Fibroblast of the aortic adventitia (primary cell): ENCODE measurements at regions not wholly inside any gene's neighbourhood (a gene's known extent, or its start where the extent isn't known, plus 50 kb on each side); places are given as distances from the start of the nearest gene placed in this dataset.
"Not testable (repeated sequence)": the region's sequence is repeated elsewhere in the genome, so short reads cannot be mapped to it uniquely, and the experiment has no call there.

Experiments used
- DNase-seq: peaks from one replicate; pipeline ENCODE4 v3.0.0-alpha.2; 2010; ENCODE audit warnings: low read depth
- H3K4me3 ChIP-seq: 2 replicates; pipeline ENCODE4 v1.5.1; 2011; ENCODE audit warnings: low read depth, mild to moderate bottlenecking, control low read depth, low read length, moderate library complexity
- TF ChIP-seq, protein P1 (sequence below): IDR thresholded peaks from 2 replicates; pipeline ENCODE4 v1.5.1; 2011; ENCODE audit warnings: mild to moderate bottlenecking, low read length, control low read depth, inconsistent platforms; ENCODE audit not compliant: insufficient read depth

DNA sequence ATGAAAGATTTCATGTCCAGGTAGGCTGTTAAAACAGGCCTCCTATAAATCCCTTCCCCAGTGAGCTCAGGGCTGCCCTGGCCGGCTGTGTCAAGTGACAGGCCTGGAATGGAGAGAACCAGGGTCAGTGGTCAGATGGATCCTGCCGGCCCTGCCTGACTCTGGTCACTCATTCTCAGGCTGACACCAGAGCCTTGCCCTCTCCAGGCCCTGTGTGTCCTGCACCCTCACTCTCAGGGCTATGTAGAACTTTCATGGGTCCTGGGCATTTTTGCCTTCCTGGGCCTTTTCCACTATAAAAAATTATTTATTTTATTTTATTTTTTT lies 82.0 kb upstream of the RGPD5 start:
- TF ChIP-seq, protein P1, sequence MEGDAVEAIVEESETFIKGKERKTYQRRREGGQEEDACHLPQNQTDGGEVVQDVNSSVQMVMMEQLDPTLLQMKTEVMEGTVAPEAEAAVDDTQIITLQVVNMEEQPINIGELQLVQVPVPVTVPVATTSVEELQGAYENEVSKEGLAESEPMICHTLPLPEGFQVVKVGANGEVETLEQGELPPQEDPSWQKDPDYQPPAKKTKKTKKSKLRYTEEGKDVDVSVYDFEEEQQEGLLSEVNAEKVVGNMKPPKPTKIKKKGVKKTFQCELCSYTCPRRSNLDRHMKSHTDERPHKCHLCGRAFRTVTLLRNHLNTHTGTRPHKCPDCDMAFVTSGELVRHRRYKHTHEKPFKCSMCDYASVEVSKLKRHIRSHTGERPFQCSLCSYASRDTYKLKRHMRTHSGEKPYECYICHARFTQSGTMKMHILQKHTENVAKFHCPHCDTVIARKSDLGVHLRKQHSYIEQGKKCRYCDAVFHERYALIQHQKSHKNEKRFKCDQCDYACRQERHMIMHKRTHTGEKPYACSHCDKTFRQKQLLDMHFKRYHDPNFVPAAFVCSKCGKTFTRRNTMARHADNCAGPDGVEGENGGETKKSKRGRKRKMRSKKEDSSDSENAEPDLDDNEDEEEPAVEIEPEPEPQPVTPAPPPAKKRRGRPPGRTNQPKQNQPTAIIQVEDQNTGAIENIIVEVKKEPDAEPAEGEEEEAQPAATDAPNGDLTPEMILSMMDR, result no peak
- DNase-seq, result no peak
- no peak overlapping the region for H3K4me3 ChIP-seq

DNA sequence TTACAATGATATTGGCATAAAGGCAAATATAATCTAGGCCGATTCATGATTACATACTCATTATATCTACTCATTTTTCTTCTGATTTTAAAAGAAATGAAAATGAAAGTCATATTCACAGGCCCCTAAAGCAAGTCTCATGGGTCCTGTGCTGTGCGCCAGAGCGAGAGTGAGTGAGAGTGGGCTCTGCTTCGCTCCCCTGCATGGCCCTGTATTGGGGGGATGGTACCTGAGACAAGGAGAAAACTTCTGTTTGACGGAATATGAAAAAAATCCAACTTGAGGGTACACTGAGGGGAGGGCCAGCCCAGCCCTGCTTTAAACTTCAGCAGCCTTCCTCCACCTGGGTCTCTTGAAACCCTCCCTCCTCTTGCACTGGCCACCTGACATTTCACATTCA lies 81.4 kb upstream of the RGPD5 start:
- H3K4me3 ChIP-seq, result no peak overlapping the region
- DNase-seq, result no peak
- TF ChIP-seq, protein P1, result no peak

DNA sequence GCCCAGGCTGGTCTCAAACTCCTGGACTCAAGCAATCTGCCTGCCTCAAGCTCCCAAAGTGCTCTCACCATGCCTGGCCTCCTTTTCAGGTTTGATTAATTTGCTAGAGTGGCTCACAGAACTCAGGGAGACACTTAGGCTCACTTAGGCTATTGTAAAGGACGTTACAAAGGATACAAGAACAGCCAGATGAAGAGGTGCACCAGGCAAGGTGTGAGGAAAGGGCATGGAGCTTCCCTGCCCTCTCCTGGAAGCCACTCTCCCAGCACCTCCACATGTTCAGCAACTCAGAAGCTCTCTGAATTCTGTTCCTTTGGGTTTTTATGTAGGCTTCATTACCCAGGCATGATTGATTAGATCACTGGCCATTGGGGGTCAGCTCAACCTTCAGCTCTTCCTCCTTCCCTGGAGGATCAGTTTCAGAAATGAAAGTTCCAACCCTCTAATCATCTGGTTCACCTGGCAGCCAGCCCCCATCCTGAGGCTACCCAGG lies 78.7 kb upstream of the RGPD5 start:
- TF ChIP-seq, protein P1, result peak; percentile 57
- no peak overlapping the region for H3K4me3 ChIP-seq
- DNase-seq, result peak; percentile 28

DNA sequence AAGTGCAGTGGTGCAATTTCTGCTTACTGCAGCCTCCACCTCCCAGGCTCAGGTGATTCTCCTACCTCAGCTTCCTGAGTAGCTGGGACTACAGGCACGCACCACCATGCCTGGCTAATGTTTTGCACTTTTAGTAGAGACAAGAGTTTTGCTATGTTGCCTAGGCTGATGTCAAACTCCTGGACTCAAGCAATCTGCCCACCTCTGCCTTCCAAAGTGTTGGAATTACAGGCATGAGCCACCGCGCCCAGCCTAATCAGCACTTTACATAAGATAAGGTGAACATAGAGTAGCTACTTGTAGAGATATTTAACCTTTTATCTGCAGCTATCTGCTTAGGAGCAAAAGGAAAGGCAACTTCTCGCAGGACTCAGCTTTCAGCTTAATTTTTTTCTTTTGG lies 77.5 kb upstream of the RGPD5 start:
- not testable (repeated sequence) for DNase-seq, H3K4me3 ChIP-seq

DNA sequence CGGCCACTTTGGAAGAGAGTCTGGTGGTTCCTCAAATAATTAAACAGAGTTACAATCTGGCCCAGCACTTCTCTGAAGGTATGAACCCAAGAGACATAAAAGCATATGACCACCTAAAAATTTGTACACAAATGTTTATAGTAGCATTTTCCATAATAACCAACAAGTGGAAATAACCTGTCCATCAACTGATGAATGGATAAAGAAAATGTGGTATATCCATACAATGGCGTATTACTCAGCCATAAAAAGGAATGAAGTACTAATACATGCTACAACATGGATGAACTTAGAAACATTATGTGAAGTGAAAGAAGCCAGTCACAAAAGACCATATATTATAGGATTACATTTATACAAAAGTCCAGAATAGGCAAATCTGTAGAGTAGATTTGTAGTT lies 76.0 kb upstream of the RGPD5 start:
- no peak for DNase-seq
- H3K4me3 ChIP-seq, result no peak overlapping the region
- TF ChIP-seq, protein P1, result no peak

DNA sequence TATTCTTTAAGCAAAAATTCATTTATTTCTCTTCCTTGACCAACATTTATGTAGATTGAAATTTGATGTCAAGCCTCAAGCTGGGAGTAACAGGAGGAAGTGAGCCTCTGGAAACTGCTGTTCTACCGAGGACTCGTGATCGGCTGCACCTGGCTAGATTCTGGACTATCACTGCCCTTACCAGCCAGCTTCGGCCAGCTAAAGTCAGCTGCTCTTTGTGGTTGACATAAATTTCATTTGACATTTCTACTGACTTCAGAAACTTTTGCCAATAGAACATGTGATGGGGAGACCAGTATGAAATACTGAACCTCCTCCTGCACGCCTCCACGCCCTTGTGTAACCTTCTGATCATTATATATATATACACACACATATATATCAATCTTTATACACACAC lies 74.2 kb upstream of the RGPD5 start:
- DNase-seq, result no peak
- H3K4me3 ChIP-seq, result no peak overlapping the region
- TF ChIP-seq, protein P1, result no peak

DNA sequence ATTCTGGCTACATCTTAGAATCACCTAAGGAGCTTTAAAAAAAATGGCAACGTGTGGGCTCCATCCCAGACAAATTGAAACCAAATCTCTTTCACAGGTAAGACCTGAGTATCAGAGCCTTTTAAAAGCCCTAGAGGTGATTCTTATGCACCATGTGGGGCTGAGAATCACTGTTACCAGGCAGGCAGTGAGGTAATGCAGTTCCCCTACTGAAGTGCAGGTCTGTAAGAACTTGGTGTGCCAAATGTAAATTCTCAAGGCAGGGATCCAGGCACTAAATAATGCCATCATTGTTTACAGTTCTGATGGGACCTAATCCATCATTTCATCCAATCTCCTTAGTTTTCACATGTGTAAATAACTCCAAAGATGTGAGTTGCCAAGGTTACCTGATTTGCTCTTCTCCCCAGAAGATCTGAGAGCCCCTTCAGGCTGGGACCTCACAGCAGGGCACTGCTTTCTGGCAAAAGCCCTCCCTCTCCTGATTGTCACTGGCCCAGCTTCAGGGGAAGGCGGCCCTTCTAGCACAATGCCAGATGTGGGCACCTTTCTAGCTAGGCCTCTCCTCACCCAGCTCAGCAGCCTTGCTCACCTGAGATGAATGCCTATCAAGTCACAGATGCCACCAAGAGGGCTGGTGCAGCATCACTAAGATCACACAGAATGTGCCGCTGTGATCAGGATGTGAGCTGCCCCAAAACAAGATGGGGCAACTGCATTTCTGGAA lies 73.6 kb upstream of the RGPD5 start:
- no peak overlapping the region for H3K4me3 ChIP-seq
- TF ChIP-seq, protein P1, result no peak
- DNase-seq, result no peak
